GM15510 (cell line): ENCODE measurements at regions not wholly inside any gene's neighbourhood (a gene's known extent, or its start where the extent isn't known, plus 50 kb on each side); places are given as distances from the start of the nearest gene placed in this dataset.

Experiments
- POLR2A ChIP-seq: IDR thresholded peaks from 3 replicates; pipeline ENCODE4 v1.6.1; 2011; ENCODE audit warnings: borderline replicate concordance; ENCODE audit not compliant: insufficient read length; ENCODE audit errors: extremely low read depth

GRCh38 chr2:120963997-120964705, 228.5 kb downstream of the GLI2 start:
- TF ChIP-seq POLR2A: no peak

DNA sequence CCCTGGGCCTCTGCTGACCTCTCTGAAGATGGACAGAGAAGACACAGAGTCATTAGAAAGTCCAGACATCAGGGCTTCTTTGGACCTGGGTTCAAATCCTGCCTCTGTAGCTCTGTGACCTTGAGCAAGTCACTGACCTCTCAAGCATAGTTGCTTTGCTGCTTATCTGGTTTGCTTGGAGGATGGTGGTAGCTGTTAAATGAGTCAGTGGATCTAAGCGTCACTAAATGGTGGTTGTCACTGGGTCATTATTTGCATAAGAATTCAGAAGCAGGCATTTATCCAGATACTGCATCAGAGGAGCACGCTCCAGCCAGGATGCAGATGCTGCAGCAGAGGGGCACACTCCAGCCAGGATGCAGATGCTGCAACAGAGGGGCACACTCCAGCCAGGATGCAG, 229.2 kb downstream of the GLI2 start:
- TF ChIP-seq POLR2A: no peak

GRCh38 chr2:120966510-120967254, 231.0 kb downstream of the GLI2 start:
- no peak for TF ChIP-seq POLR2A

GRCh38 chr2:120968307-120969015, 232.8 kb downstream of the GLI2 start:
- no peak for TF ChIP-seq POLR2A

DNA sequence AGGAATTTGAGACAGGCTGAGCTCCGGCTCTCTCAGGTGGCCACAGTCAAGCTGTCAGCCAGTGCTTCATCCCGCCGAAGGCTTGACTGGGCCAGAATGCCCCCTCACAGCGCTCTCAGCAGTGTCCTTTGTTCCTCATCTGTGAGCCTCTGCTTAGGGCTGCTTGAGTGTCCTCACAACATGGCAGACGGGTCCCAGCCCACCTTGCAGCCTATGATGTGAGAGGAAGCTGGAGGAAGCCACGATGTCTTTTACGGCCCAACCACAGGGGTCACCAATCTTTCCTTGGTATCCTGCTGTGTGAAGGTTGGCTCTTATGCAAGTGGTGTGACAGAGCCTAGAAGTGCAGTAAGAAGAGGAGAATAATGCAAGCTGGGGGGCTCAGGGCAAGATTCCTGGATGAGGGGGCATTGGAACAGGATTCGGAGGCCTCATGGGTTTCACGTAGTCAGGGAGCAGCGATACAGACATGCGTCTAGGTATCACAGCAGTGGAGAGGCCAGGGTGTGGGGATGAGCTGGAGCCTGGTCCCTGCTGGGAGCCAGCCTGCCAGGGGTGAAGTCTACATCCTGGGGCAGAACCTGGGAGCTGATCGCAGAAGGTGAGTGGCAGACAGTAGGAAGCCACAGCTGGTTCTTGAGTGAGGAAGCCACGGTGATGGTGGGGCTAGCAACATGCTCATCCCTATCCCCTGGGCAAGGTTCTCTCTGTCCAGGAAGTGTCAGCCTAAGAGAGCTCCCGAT, 234.1 kb downstream of the GLI2 start:
- TF ChIP-seq POLR2A: no peak

GRCh38 chr2:120971866-120972265, 236.2 kb downstream of the GLI2 start:
- no peak for TF ChIP-seq POLR2A

DNA sequence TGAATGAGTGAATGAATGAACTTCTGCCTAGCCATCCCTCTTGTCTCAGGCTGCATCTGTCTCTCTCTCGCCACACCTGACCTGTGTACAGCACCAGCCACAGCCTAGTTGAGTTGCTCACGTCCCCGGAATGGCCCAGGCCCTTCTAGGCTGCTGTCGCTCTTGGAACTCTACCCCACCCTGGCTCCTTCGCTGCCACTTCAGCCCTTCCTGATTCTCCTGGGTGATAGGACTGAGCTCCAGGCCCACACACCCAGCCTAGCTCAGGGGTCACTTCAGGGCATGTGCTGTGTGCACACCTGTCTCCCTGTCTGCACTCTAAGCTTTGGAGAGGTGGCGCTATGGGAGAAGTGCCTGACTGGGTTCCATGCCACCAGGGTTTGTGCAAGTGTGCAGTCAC, 236.6 kb downstream of the GLI2 start:
- TF ChIP-seq POLR2A: no peak

DNA sequence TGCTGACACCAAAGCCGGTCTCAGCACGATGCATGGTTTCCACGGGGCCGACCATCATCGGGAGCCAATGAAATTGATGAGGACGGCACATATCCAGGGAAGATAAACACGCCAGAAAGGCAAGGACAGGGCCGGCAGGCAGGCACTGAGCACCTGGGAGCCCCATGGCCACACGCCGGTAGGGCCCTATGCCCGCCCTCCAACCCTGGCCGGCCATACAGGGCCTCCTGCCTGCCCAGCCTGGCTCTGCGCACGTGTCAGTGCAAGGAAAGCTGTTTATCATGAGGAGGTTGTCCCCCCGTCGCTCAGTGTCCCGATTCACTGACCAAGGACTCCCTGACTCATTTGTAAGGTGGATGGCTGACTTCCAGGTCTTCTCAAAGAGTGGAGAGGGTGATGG, 237.5 kb downstream of the GLI2 start:
- TF ChIP-seq POLR2A: no peak

- TF ChIP-seq POLR2A: no peak
Observed at GRCh38 chr2:120974950-120975349, 239.3 kb downstream of the GLI2 start.

GRCh38 chr2:120976501-120977307, 241.0 kb downstream of the GLI2 start:
- TF ChIP-seq POLR2A: no peak

- no peak for TF ChIP-seq POLR2A
Observed at GRCh38 chr2:120977582-120978358, 242.1 kb downstream of the GLI2 start.

GRCh38 chr2:120978359-120979050, 242.8 kb downstream of the GLI2 start:
- TF ChIP-seq POLR2A: no peak

- no peak for TF ChIP-seq POLR2A
Observed at GRCh38 chr2:120979398-120979797, 243.7 kb downstream of the GLI2 start.
